Stimulated activated CD4-positive, alpha-beta T cell treated with anti-CD3 and anti-CD28 coated beads, Interleukin-15, amount 100 ng/mL, for 1 hour (primary cell): ENCODE measurements at regions not wholly inside any gene's neighbourhood (a gene's known extent, or its start where the extent isn't known, plus 50 kb on each side); places are given as distances from the start of the nearest gene placed in this dataset.
"Not testable (repeated sequence)": the region's sequence is repeated elsewhere in the genome, so short reads cannot be mapped to it uniquely, and the experiment has no call there.

Experiments
- DNase-seq, 2 donors: peaks; one replicate each; pipeline ENCODE4 v3.0.0-alpha.2; 2020; ENCODE audit warnings: low read depth in 1 of 2, low spot score in 1 of 2

- no peak for DNase-seq
Observed at GRCh38 chr5:156019571-156020180, 307.3 kb upstream of the SGCD start.

- DNase-seq: no peak
Observed at GRCh38 chr5:156020647-156021046, 306.3 kb upstream of the SGCD start.

- no peak for DNase-seq
Observed at GRCh38 chr5:156021866-156022265, 305.1 kb upstream of the SGCD start.

GRCh38 chr5:156025656-156026055 is 301.3 kb upstream of the SGCD start:
- no peak for DNase-seq

GRCh38 chr5:156031181-156031580 is 295.8 kb upstream of the SGCD start:
- DNase-seq: no peak

GRCh38 chr5:156036640-156037039 is 290.3 kb upstream of the SGCD start:
- DNase-seq: no peak

GRCh38 chr5:156037151-156037909 is 289.6 kb upstream of the SGCD start:
- DNase-seq: no peak

- no peak for DNase-seq
Observed at GRCh38 chr5:156042726-156043125, 284.2 kb upstream of the SGCD start.

GRCh38 chr5:156043351-156043750 is 283.6 kb upstream of the SGCD start:
- DNase-seq: no peak

- no peak for DNase-seq
Observed at GRCh38 chr5:156051972-156052371, 275.0 kb upstream of the SGCD start.

GRCh38 chr5:156052656-156053055 is 274.3 kb upstream of the SGCD start:
- no peak for DNase-seq

GRCh38 chr5:156053056-156053455 is 273.9 kb upstream of the SGCD start:
- DNase-seq: no peak

GRCh38 chr5:156076912-156077311 is 250.1 kb upstream of the SGCD start:
- no peak for DNase-seq

GRCh38 chr5:156087577-156088110 is 239.3 kb upstream of the SGCD start:
- no peak for DNase-seq

GRCh38 chr5:156089955-156090940 is 236.7 kb upstream of the SGCD start:
- DNase-seq: not testable (repeated sequence)

- DNase-seq: no peak
Observed at GRCh38 chr5:156093024-156093423, 233.9 kb upstream of the SGCD start.

GRCh38 chr5:156094001-156094400 is 233.0 kb upstream of the SGCD start:
- no peak for DNase-seq

- DNase-seq: no peak
Observed at GRCh38 chr5:156095709-156096241, 231.2 kb upstream of the SGCD start.

- DNase-seq: no peak
Observed at GRCh38 chr5:156096259-156096658, 230.7 kb upstream of the SGCD start.

GRCh38 chr5:156103155-156103885 is 223.6 kb upstream of the SGCD start:
- DNase-seq: no peak
